ENCODE measurements at regions not wholly inside any gene's neighbourhood (a gene's known extent, or its start where the extent isn't known, plus 50 kb on each side); places are given as distances from the start of the nearest gene placed in this dataset.

GRCh38 chr12:24661657-24662096 lies 287.2 kb downstream of the BCAT1 start:
- TF ChIP-seq CTCF (IDR thresholded peaks at IDR 0.05 in 8 of 11, conservative IDR thresholded peaks at IDR 0.05 in 3 of 11) (no peak), POLR2A (IDR thresholded peaks at IDR 0.05) (no peak)

Measured in spleen (tissue), 7 donors.